ENCODE measurements at regions not wholly inside any gene's neighbourhood (a gene's known extent, or its start where the extent isn't known, plus 50 kb on each side); places are given as distances from the start of the nearest gene placed in this dataset.

DNA sequence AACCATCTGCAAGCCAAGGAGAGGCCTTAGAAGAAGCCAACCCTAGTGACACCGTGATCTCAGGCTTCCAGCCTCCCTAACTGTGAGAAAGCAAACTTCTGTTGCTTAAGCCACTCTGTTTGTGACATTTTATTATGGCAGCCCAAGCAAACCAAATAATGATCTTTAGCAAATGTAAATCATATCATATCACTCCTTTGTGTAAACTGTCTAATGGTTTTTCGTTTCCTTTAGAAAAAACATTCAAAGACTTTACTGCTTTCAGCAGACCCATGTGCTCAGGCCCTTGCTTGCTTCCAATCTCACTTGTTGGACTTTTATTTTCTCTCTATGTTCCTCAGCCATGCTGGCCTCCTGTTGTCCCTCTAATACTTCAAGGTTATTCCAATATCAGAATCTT is 192.2 kb upstream of the HS3ST1 start:
- TF ChIP-seq CBX3 (IDR thresholded peaks at IDR 0.05; ENCODE audit: low read depth) (no peak), EGR1 (IDR thresholded peaks at IDR 0.05; ENCODE audit: low read depth) (no peak), ZNF274 (IDR thresholded peaks at IDR 0.05; ENCODE audit: low read depth, low read length) (no peak), ATF3 (IDR thresholded peaks at IDR 0.05) (no peak), RAD21 (IDR thresholded peaks at IDR 0.05; ENCODE audit: low read depth) (no peak), ELF1 (IDR thresholded peaks at IDR 0.05; ENCODE audit: borderline replicate concordance, low read depth) (no peak), POLR2AphosphoS5 (IDR thresholded peaks at IDR 0.05; ENCODE audit: low read depth, low read length) (no peak), SP1 (IDR thresholded peaks at IDR 0.05; ENCODE audit: low read depth) (no peak), MAX (IDR thresholded peaks at IDR 0.05) (no peak), SIN3A (IDR thresholded peaks at IDR 0.05; ENCODE audit: low read depth) (no peak), EZH2phosphoT487 (IDR thresholded peaks at IDR 0.05; ENCODE audit: borderline replicate concordance) (no peak), POLR2A (IDR thresholded peaks at IDR 0.05; ENCODE audit: borderline replicate concordance, extremely low read depth, insufficient read depth, insufficient read length) (no peak), SRF (IDR thresholded peaks at IDR 0.05; ENCODE audit: low read depth) (no peak), TCF7L2 (IDR thresholded peaks at IDR 0.05; ENCODE audit: borderline replicate concordance, extremely low read depth, insufficient read depth, insufficient read length) (no peak), YY1 (IDR thresholded peaks at IDR 0.05; ENCODE audit: extremely low read depth, insufficient replicate concordance, low read depth, low read length) (no peak), ZFX (IDR thresholded peaks at IDR 0.05) (no peak), JUND (IDR thresholded peaks at IDR 0.05) (no peak)
- TF ChIP-seq, protein P1, sequence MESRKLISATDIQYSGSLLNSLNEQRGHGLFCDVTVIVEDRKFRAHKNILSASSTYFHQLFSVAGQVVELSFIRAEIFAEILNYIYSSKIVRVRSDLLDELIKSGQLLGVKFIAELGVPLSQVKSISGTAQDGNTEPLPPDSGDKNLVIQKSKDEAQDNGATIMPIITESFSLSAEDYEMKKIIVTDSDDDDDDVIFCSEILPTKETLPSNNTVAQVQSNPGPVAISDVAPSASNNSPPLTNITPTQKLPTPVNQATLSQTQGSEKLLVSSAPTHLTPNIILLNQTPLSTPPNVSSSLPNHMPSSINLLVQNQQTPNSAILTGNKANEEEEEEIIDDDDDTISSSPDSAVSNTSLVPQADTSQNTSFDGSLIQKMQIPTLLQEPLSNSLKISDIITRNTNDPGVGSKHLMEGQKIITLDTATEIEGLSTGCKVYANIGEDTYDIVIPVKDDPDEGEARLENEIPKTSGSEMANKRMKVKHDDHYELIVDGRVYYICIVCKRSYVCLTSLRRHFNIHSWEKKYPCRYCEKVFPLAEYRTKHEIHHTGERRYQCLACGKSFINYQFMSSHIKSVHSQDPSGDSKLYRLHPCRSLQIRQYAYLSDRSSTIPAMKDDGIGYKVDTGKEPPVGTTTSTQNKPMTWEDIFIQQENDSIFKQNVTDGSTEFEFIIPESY (IDR thresholded peaks at IDR 0.05; ENCODE audit: extremely low read depth, insufficient replicate concordance, low read length): no peak
- TF ChIP-seq, protein P2, sequence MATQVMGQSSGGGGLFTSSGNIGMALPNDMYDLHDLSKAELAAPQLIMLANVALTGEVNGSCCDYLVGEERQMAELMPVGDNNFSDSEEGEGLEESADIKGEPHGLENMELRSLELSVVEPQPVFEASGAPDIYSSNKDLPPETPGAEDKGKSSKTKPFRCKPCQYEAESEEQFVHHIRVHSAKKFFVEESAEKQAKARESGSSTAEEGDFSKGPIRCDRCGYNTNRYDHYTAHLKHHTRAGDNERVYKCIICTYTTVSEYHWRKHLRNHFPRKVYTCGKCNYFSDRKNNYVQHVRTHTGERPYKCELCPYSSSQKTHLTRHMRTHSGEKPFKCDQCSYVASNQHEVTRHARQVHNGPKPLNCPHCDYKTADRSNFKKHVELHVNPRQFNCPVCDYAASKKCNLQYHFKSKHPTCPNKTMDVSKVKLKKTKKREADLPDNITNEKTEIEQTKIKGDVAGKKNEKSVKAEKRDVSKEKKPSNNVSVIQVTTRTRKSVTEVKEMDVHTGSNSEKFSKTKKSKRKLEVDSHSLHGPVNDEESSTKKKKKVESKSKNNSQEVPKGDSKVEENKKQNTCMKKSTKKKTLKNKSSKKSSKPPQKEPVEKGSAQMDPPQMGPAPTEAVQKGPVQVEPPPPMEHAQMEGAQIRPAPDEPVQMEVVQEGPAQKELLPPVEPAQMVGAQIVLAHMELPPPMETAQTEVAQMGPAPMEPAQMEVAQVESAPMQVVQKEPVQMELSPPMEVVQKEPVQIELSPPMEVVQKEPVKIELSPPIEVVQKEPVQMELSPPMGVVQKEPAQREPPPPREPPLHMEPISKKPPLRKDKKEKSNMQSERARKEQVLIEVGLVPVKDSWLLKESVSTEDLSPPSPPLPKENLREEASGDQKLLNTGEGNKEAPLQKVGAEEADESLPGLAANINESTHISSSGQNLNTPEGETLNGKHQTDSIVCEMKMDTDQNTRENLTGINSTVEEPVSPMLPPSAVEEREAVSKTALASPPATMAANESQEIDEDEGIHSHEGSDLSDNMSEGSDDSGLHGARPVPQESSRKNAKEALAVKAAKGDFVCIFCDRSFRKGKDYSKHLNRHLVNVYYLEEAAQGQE (IDR thresholded peaks at IDR 0.05; ENCODE audit: low read depth): no peak
- TF ChIP-seq, protein P3, sequence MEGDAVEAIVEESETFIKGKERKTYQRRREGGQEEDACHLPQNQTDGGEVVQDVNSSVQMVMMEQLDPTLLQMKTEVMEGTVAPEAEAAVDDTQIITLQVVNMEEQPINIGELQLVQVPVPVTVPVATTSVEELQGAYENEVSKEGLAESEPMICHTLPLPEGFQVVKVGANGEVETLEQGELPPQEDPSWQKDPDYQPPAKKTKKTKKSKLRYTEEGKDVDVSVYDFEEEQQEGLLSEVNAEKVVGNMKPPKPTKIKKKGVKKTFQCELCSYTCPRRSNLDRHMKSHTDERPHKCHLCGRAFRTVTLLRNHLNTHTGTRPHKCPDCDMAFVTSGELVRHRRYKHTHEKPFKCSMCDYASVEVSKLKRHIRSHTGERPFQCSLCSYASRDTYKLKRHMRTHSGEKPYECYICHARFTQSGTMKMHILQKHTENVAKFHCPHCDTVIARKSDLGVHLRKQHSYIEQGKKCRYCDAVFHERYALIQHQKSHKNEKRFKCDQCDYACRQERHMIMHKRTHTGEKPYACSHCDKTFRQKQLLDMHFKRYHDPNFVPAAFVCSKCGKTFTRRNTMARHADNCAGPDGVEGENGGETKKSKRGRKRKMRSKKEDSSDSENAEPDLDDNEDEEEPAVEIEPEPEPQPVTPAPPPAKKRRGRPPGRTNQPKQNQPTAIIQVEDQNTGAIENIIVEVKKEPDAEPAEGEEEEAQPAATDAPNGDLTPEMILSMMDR (IDR thresholded peaks at IDR 0.05 in 2 of 3, conservative IDR thresholded peaks at IDR 0.05 in 1 of 3; ENCODE audit: borderline replicate concordance in 1 of 3, insufficient read depth in 1 of 3, low read depth in 2 of 3, low read length in 2 of 3): no peak
- H4K20me1 ChIP-seq (ENCODE audit: insufficient read depth): no peaks in the 10 kb centered on the region
- H3K4me1 ChIP-seq (ENCODE audit: control insufficient read depth in 1 of 2, insufficient read depth in 2 of 2, low read length in 2 of 2): peaks cover 59 to 84% of the 10 kb centered on the region in 2 experiments
- ChIA-PET RAD21 (ENCODE audit: low non-redundant PET in 1 of 2, low total read pairs in 2 of 2, uncharacterized antibody in 2 of 2, unreplicated experiment in 2 of 2) (no interaction called here), CTCF (no interaction called here), POLR2A (no interaction called here)
- no peak for DNase-seq (ENCODE audit: low read depth, low spot score)
- ATAC-seq: no peak
- no peaks in the 10 kb centered on the region for H3K27me3 ChIP-seq (ENCODE audit: insufficient read depth, low read length)
- no peaks in the 10 kb centered on the region for H3K79me2 ChIP-seq (ENCODE audit: insufficient read depth, low read length)
- no peak overlapping the region for H2AFZ ChIP-seq (ENCODE audit: low read depth, low read length, poor library complexity, severe bottlenecking)
- no TSS peak for BruUV-seq (replicated peaks)
- intact Hi-C loops (cut with micrococcal nuclease): no loop called here
- no peaks in the 10 kb centered on the region for H3K36me3 ChIP-seq (ENCODE audit: control insufficient read depth in 1 of 2, insufficient read depth in 2 of 2, low read length in 2 of 2)
- 0 out of 2 replicates have a peak overlapping the region, but pooled peaks have one; percentile 7 for H3K9ac ChIP-seq (ENCODE audit: low read length)
- no peak overlapping the region for H3K4me2 ChIP-seq (ENCODE audit: low read length)
- no peak overlapping the region for H3K4me3 ChIP-seq (replicated peaks in 1 of 2; ENCODE audit: low read depth in 1 of 2, low read length in 2 of 2)
- H3K9me3 ChIP-seq (ENCODE audit: control insufficient read depth in 1 of 2, insufficient read depth in 1 of 2, low read depth in 1 of 2, low read length in 2 of 2): no peaks in the 10 kb centered on the region
- H3K27ac ChIP-seq (ENCODE audit: low read depth, low read length): no peak overlapping the region
- H3K9me2 ChIP-seq (ENCODE audit: insufficient read depth): no peaks in the 10 kb centered on the region
